ENCODE measurements at regions not wholly inside any gene's neighbourhood (a gene's known extent, or its start where the extent isn't known, plus 50 kb on each side); places are given as distances from the start of the nearest gene placed in this dataset.
"Not testable (repeated sequence)": the region's sequence is repeated elsewhere in the genome, so short reads cannot be mapped to it uniquely, and the experiment has no call there.

DNA sequence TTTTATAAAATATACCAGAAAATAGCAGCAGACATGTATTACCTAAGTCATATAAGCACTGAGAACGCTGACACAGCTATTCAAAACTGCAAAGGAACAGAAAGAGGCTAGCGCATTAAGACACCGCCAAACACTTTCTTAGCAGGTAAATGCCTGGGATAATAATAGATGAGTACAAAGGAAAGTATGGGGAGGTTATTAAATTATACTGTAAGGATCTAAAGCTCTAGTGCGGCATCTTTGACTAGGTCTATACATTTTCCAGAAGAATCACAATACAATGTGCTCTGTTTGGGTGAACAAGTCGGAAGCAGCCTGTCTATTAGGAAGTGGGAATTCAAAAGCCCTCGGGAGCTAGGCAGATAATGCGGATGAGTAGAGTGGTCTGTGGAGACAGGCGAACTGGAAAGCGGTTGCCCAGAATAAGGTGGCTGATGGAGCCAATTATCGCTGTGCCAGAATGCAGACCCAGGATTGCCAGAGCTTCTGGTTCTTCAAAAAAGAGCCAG is 443.6 kb upstream of the TENM3 start:
- TF ChIP-seq CTCF (conservative IDR thresholded peaks at IDR 0.05; ENCODE audit: low read depth, low read length), result no peak
- DNase-seq (ENCODE audit: low read depth), result no peak
- H3K4me3 ChIP-seq (ENCODE audit: low read depth, low read length), result no peak overlapping the region

DNA sequence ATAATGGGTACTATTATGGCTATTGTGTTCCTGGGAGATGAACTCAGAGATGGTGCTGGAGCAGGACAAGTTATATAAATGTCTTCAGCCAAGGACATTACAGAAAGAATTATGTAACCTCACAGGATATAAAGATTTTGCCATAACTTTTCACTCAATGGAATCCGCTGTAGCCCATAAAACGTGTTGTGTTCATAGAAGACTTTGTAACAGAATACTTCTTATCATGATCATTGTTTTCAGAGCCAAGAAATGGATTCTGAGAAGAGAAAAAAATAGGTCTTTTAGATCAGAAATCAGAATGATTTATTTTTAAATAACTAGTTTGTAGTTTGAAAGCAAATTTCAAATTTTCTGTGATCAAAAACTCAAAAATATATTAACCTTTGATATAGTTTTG is 441.0 kb upstream of the TENM3 start:
- TF ChIP-seq CTCF (conservative IDR thresholded peaks at IDR 0.05; ENCODE audit: low read depth, low read length), result no peak
- DNase-seq (ENCODE audit: low read depth), result no peak
- H3K4me3 ChIP-seq (ENCODE audit: low read depth, low read length), result no peak overlapping the region

DNA sequence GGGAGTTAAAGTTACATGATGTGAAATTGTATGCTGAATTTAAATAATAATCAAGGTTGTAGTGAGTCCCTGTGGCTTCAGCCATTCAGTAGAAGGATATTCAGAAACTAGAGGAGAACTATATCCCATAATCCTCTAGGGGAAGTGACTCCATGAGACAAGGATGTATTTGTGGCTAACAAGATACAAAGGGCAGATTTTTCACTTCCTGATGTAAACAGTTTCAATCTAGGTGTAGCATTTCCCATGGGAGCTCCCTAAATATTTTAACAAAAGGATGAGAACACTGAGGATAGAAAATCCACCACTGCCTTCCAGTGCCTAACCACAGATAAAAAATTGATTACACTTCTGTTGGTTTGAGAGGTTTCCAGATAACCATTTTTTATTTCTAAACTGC is 435.4 kb upstream of the TENM3 start:
- no peak overlapping the region for H3K4me3 ChIP-seq (ENCODE audit: low read depth, low read length)
- DNase-seq (ENCODE audit: low read depth), result no peak
- TF ChIP-seq CTCF (conservative IDR thresholded peaks at IDR 0.05; ENCODE audit: low read depth, low read length), result no peak

DNA sequence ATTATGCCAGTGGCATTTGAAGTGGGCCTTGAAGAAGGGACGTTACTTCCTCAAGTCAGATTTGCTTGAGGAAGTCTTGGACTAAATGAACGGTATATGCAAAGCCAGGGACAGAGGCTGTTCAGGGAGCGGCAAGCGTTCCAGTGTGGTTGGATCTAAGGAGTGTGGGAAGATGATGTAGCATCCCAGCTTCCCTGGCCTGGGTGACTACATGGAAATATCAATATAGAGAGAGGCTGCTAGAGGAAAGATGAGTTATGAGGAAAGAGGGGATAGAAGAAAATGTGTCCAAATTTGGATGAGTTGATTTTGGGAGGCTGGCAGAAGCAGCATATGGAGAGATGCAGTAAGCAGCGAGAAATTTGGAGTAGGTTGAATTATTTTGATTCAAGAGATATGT is 432.5 kb upstream of the TENM3 start:
- no peak overlapping the region for H3K4me3 ChIP-seq (ENCODE audit: low read depth, low read length)
- TF ChIP-seq CTCF (conservative IDR thresholded peaks at IDR 0.05; ENCODE audit: low read depth, low read length), result no peak
- no peak for DNase-seq (ENCODE audit: low read depth)

DNA sequence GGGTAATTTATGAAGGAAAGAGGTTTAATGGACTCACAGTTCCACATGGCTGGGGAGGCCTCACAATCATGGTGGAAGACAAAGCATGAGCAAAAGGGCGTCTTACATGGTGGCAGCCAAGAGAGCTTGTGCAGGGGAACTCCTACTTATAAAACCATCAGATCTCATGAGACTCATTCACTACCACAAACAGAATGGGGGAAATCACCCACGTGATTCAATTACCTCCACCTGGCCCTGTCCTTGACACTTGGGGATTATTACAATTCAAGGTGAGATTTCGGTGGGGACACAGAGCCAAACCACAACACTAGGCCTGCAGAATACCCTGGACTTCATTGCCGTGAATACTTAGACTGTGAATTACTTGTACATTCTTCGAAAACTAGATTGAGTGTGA is 431.7 kb upstream of the TENM3 start:
- DNase-seq (ENCODE audit: low read depth); H3K4me3 ChIP-seq (ENCODE audit: low read depth, low read length): not testable (repeated sequence)

DNA sequence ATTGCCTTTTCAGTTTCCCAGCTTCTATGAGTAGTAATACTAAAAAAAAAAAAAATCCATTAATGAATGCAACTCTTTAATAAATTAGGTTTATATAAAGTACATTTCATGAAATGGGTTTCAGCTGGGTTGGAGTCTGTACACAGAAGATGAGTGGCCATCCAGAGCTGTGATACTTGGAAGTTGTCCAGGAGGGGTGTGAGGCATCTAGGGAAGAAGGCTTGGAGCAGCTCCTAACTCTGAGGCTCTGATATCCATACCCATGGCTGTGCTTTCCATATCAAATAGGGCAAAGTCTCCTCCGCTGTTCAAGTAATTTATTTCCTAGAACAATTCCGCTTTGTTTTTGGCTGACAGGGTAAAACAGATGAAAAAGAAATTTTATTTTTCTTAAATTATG is 423.3 kb upstream of the TENM3 start:
- TF ChIP-seq CTCF (conservative IDR thresholded peaks at IDR 0.05; ENCODE audit: low read depth, low read length), result no peak
- no peak overlapping the region for H3K4me3 ChIP-seq (ENCODE audit: low read depth, low read length)
- DNase-seq (ENCODE audit: low read depth), result no peak

GRCh38 chr4:181820553-181820952 is 422.6 kb upstream of the TENM3 start:
- no peak for DNase-seq (ENCODE audit: low read depth)
- TF ChIP-seq CTCF (conservative IDR thresholded peaks at IDR 0.05; ENCODE audit: low read depth, low read length), result no peak
- H3K4me3 ChIP-seq (ENCODE audit: low read depth, low read length), result no peak overlapping the region

Data from epithelial cell of proximal tubule (primary cell).